Head of caudate nucleus (tissue), 42 donors: ENCODE measurements at regions not wholly inside any gene's neighbourhood (a gene's known extent, or its start where the extent isn't known, plus 50 kb on each side); places are given as distances from the start of the nearest gene placed in this dataset.

Experiments
- DNase-seq, 42 donors: peaks; one replicate each; pipeline versions ENCODE4 v3.0.0 to v3.0.0-alpha.2; 2020 to 2021; ENCODE audit warnings: mixed read lengths in 7 of 42
- intact Hi-C: fragments of 100-400 bp; cut with DNase I; formaldehyde crosslinking; loops from one replicate; pipeline ENCODE4 v1.15.0; 2022

GRCh38 chr2:198695879-198696278, 761.9 kb downstream of the SATB2 start:
- intact Hi-C loops: no loop called here
- no peak for DNase-seq

- no peak for DNase-seq
- intact Hi-C loops: no loop called here
Observed at GRCh38 chr2:198692907-198693510, 764.7 kb downstream of the SATB2 start.

- intact Hi-C loops: no loop called here
Observed at GRCh38 chr2:198691236-198691635, 766.5 kb downstream of the SATB2 start.

GRCh38 chr2:198664321-198664720, 793.4 kb downstream of the SATB2 start:
- no peak for DNase-seq
- intact Hi-C loops: no loop called here

More at GRCh38 chr2:198691236-198691635, 766.5 kb downstream of the SATB2 start:
- DNase-seq: no peak

GRCh38 chr2:198662905-198663304, 794.8 kb downstream of the SATB2 start:
- intact Hi-C loops: no loop called here
- DNase-seq: no peak

- intact Hi-C loops: no loop called here
- DNase-seq: no peak
Observed at GRCh38 chr2:198660501-198660900, 797.2 kb downstream of the SATB2 start.

GRCh38 chr2:198659096-198659870, 798.5 kb downstream of the SATB2 start:
- DNase-seq: no peak
- intact Hi-C loops: no loop called here

GRCh38 chr2:198657512-198658121, 800.1 kb downstream of the SATB2 start:
- DNase-seq: peak in 22 of 42 donors; percentile 1 to 48 (median 16)
- intact Hi-C loops: no loop called here

- DNase-seq: no peak
- intact Hi-C loops: no loop called here
Observed at GRCh38 chr2:198656869-198657268, 800.9 kb downstream of the SATB2 start.

- no peak for DNase-seq
- intact Hi-C loops: no loop called here
Observed at GRCh38 chr2:198654646-198655045, 803.1 kb downstream of the SATB2 start.

- intact Hi-C loops: no loop called here
- no peak for DNase-seq
Observed at GRCh38 chr2:198653311-198653710, 804.4 kb downstream of the SATB2 start.

GRCh38 chr2:198652461-198652860, 805.3 kb downstream of the SATB2 start:
- intact Hi-C loops: no loop called here
- no peak for DNase-seq

- DNase-seq: no peak
- intact Hi-C loops: no loop called here
Observed at GRCh38 chr2:198645816-198646215, 811.9 kb downstream of the SATB2 start.

GRCh38 chr2:198641161-198641560, 816.6 kb downstream of the SATB2 start:
- intact Hi-C loops: no loop called here
- no peak for DNase-seq

- intact Hi-C loops: no loop called here
- no peak for DNase-seq
Observed at GRCh38 chr2:198640463-198640862, 817.3 kb downstream of the SATB2 start.

- no peak for DNase-seq
- intact Hi-C loops: no loop called here
Observed at GRCh38 chr2:198639580-198639979, 818.2 kb downstream of the SATB2 start.

- no peak for DNase-seq
- intact Hi-C loops: no loop called here
Observed at GRCh38 chr2:198638577-198638976, 819.2 kb downstream of the SATB2 start.

- intact Hi-C loops: no loop called here
- no peak for DNase-seq
Observed at GRCh38 chr2:198630384-198630783, 826.0 kb downstream of the PLCL1 start.

GRCh38 chr2:198628596-198628995, 824.2 kb downstream of the PLCL1 start:
- intact Hi-C loops: no loop called here
- DNase-seq: no peak

- intact Hi-C loops: no loop called here
- DNase-seq: no peak
Observed at GRCh38 chr2:198622986-198623730, 818.8 kb downstream of the PLCL1 start.
